ENCODE measurements at regions not wholly inside any gene's neighbourhood (a gene's known extent, or its start where the extent isn't known, plus 50 kb on each side); places are given as distances from the start of the nearest gene placed in this dataset.

GRCh38 chr10:111177379-111177778 is 100.5 kb downstream of the ADRA2A start:
- no peaks in the 10 kb centered on the region for H3K9me3 ChIP-seq (ENCODE audit: low read length)
- H3K27me3 ChIP-seq (ENCODE audit: low read length) = no peaks in the 10 kb centered on the region
- H3K36me3 ChIP-seq (ENCODE audit: insufficient read depth, low read length) = no peaks in the 10 kb centered on the region
- no peak overlapping the region for H3K4me2 ChIP-seq (ENCODE audit: low read depth, low read length, poor library complexity, severe bottlenecking)
- H4K20me1 ChIP-seq (ENCODE audit: insufficient read depth, low read depth, low read length) = no peaks in the 10 kb centered on the region
- H2AFZ ChIP-seq (ENCODE audit: low read length) = no peak overlapping the region
- no peak overlapping the region for H3K9ac ChIP-seq (ENCODE audit: low read length)
- DNase-seq = no peak
- no peak overlapping the region for H3K27ac ChIP-seq (ENCODE audit: low read length)
- 0 out of 2 replicates have a peak, but pooled peaks cover 2% of the 10 kb centered on the region for H3K4me1 ChIP-seq (ENCODE audit: low read length)
- no peaks in the 10 kb centered on the region for H3K9me2 ChIP-seq (replicated peaks; ENCODE audit: insufficient read depth, low read length)
- no peak overlapping the region for H3K4me3 ChIP-seq (ENCODE audit: low read length)
- no peaks in the 10 kb centered on the region for H3K79me2 ChIP-seq (ENCODE audit: low read length)

DNA sequence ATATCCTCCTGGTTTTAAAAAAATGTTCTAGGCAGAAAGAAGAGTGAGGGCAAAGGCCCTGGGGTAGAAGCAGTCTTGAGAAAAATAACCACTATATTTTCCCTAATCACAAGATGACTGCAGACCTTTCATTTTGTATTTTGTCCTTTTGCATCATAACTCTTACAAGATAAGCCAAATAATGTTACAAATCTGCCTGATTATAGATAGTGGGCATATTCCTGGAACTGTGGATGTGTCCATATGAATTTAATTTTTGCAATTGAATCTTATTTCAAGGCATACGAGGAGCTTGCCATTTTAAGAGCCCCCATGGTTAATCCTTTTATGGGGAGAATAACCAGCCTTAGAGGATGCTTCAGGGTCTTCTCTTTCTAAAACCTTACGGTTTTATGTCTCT is 102.7 kb downstream of the ADRA2A start:
- no peak overlapping the region for H3K4me3 ChIP-seq (ENCODE audit: low read length)
- no peak for DNase-seq
- H3K9me3 ChIP-seq (ENCODE audit: low read length) = no peaks in the 10 kb centered on the region
- H3K27ac ChIP-seq (ENCODE audit: low read length) = no peak overlapping the region
- H3K36me3 ChIP-seq (ENCODE audit: insufficient read depth, low read length) = no peaks in the 10 kb centered on the region
- H3K4me1 ChIP-seq (ENCODE audit: low read length) = 0 out of 2 replicates have a peak, but pooled peaks cover 2% of the 10 kb centered on the region
- H3K9ac ChIP-seq (ENCODE audit: low read length) = no peak overlapping the region
- H3K27me3 ChIP-seq (ENCODE audit: low read length) = no peaks in the 10 kb centered on the region
- H3K79me2 ChIP-seq (ENCODE audit: low read length) = no peaks in the 10 kb centered on the region
- H3K4me2 ChIP-seq (ENCODE audit: low read depth, low read length, poor library complexity, severe bottlenecking) = no peak overlapping the region
- H4K20me1 ChIP-seq (ENCODE audit: insufficient read depth, low read depth, low read length) = no peaks in the 10 kb centered on the region
- no peaks in the 10 kb centered on the region for H3K9me2 ChIP-seq (replicated peaks; ENCODE audit: insufficient read depth, low read length)
- no peak overlapping the region for H2AFZ ChIP-seq (ENCODE audit: low read length)

- Histone ChIP-seq H3K79me2 (ENCODE audit: low read length) (no peaks in the 10 kb centered on the region), H3K36me3 (ENCODE audit: insufficient read depth, low read length) (no peaks in the 10 kb centered on the region), H3K4me2 (ENCODE audit: low read depth, low read length, poor library complexity, severe bottlenecking) (no peak overlapping the region), H3K9me2 (replicated peaks; ENCODE audit: insufficient read depth, low read length) (no peaks in the 10 kb centered on the region), H3K27ac (ENCODE audit: low read length) (no peak overlapping the region), H2AFZ (ENCODE audit: low read length) (no peak overlapping the region), H3K9ac (ENCODE audit: low read length) (no peak overlapping the region), H4K20me1 (ENCODE audit: insufficient read depth, low read depth, low read length) (no peaks in the 10 kb centered on the region), H3K27me3 (ENCODE audit: low read length) (no peaks in the 10 kb centered on the region), H3K4me3 (ENCODE audit: low read length) (no peak overlapping the region), H3K4me1 (ENCODE audit: low read length) (no peaks in the 10 kb centered on the region), H3K9me3 (ENCODE audit: low read length) (no peaks in the 10 kb centered on the region)
- no peak for DNase-seq
Observed at GRCh38 chr10:111186358-111186757, 109.5 kb downstream of the ADRA2A start.

GRCh38 chr10:111187096-111187495 is 110.3 kb downstream of the ADRA2A start:
- DNase-seq = no peak
- Histone ChIP-seq H3K27ac (ENCODE audit: low read length) (no peak overlapping the region), H3K4me1 (ENCODE audit: low read length) (no peaks in the 10 kb centered on the region), H3K9ac (ENCODE audit: low read length) (no peak overlapping the region), H3K4me3 (ENCODE audit: low read length) (no peak overlapping the region), H3K36me3 (ENCODE audit: insufficient read depth, low read length) (no peaks in the 10 kb centered on the region), H3K9me2 (replicated peaks; ENCODE audit: insufficient read depth, low read length) (no peaks in the 10 kb centered on the region), H3K4me2 (ENCODE audit: low read depth, low read length, poor library complexity, severe bottlenecking) (no peak overlapping the region), H2AFZ (ENCODE audit: low read length) (no peak overlapping the region), H3K79me2 (ENCODE audit: low read length) (no peaks in the 10 kb centered on the region), H3K27me3 (ENCODE audit: low read length) (no peaks in the 10 kb centered on the region), H3K9me3 (ENCODE audit: low read length) (no peaks in the 10 kb centered on the region), H4K20me1 (ENCODE audit: insufficient read depth, low read depth, low read length) (no peaks in the 10 kb centered on the region)

GRCh38 chr10:111199587-111199986 is 122.8 kb downstream of the ADRA2A start:
- H3K79me2 ChIP-seq (ENCODE audit: low read length) = no peaks in the 10 kb centered on the region
- no peak for DNase-seq
- no peak overlapping the region for H3K4me3 ChIP-seq (ENCODE audit: low read length)
- H3K4me2 ChIP-seq (ENCODE audit: low read depth, low read length, poor library complexity, severe bottlenecking) = no peak overlapping the region
- H2AFZ ChIP-seq (ENCODE audit: low read length) = no peak overlapping the region
- H3K9me3 ChIP-seq (ENCODE audit: low read length) = no peaks in the 10 kb centered on the region
- H3K9ac ChIP-seq (ENCODE audit: low read length) = no peak overlapping the region
- H3K36me3 ChIP-seq (ENCODE audit: insufficient read depth, low read length) = no peaks in the 10 kb centered on the region
- H4K20me1 ChIP-seq (ENCODE audit: insufficient read depth, low read depth, low read length) = no peaks in the 10 kb centered on the region
- H3K27me3 ChIP-seq (ENCODE audit: low read length) = no peaks in the 10 kb centered on the region
- no peaks in the 10 kb centered on the region for H3K4me1 ChIP-seq (ENCODE audit: low read length)
- H3K9me2 ChIP-seq (replicated peaks; ENCODE audit: insufficient read depth, low read length) = no peaks in the 10 kb centered on the region
- no peak overlapping the region for H3K27ac ChIP-seq (ENCODE audit: low read length)

- Histone ChIP-seq H3K9me3 (ENCODE audit: low read length) (no peaks in the 10 kb centered on the region), H3K4me3 (ENCODE audit: low read length) (no peak overlapping the region), H3K4me1 (ENCODE audit: low read length) (no peaks in the 10 kb centered on the region), H3K27me3 (ENCODE audit: low read length) (no peaks in the 10 kb centered on the region), H3K36me3 (ENCODE audit: insufficient read depth, low read length) (no peaks in the 10 kb centered on the region), H3K79me2 (ENCODE audit: low read length) (no peaks in the 10 kb centered on the region), H3K4me2 (ENCODE audit: low read depth, low read length, poor library complexity, severe bottlenecking) (no peak overlapping the region), H3K27ac (ENCODE audit: low read length) (no peak overlapping the region), H2AFZ (ENCODE audit: low read length) (no peak overlapping the region), H3K9me2 (replicated peaks; ENCODE audit: insufficient read depth, low read length) (no peaks in the 10 kb centered on the region), H3K9ac (ENCODE audit: low read length) (no peak overlapping the region), H4K20me1 (ENCODE audit: insufficient read depth, low read depth, low read length) (no peaks in the 10 kb centered on the region)
- no peak for DNase-seq
Observed at GRCh38 chr10:111200505-111201186, 123.8 kb downstream of the ADRA2A start.

- Histone ChIP-seq H3K27me3 (ENCODE audit: low read length) (no peaks in the 10 kb centered on the region), H4K20me1 (ENCODE audit: insufficient read depth, low read depth, low read length) (peaks cover 7% of the 10 kb centered on the region), H3K4me2 (ENCODE audit: low read depth, low read length, poor library complexity, severe bottlenecking) (no peak overlapping the region), H3K79me2 (ENCODE audit: low read length) (no peaks in the 10 kb centered on the region), H3K36me3 (ENCODE audit: insufficient read depth, low read length) (no peaks in the 10 kb centered on the region), H3K27ac (ENCODE audit: low read length) (no peak overlapping the region), H3K9me3 (ENCODE audit: low read length) (no peaks in the 10 kb centered on the region), H2AFZ (ENCODE audit: low read length) (no peak overlapping the region), H3K4me1 (ENCODE audit: low read length) (no peaks in the 10 kb centered on the region), H3K4me3 (ENCODE audit: low read length) (no peak overlapping the region), H3K9me2 (replicated peaks; ENCODE audit: insufficient read depth, low read length) (no peaks in the 10 kb centered on the region), H3K9ac (ENCODE audit: low read length) (no peak overlapping the region)
- no peak for DNase-seq
Observed at GRCh38 chr10:111203615-111204014, 126.8 kb downstream of the ADRA2A start.

GRCh38 chr10:111204838-111205237 is 128.0 kb downstream of the ADRA2A start:
- Histone ChIP-seq H3K9me2 (replicated peaks; ENCODE audit: insufficient read depth, low read length) (no peaks in the 10 kb centered on the region), H3K9ac (ENCODE audit: low read length) (no peak overlapping the region), H3K9me3 (ENCODE audit: low read length) (no peaks in the 10 kb centered on the region), H4K20me1 (ENCODE audit: insufficient read depth, low read depth, low read length) (peaks cover 7% of the 10 kb centered on the region), H3K36me3 (ENCODE audit: insufficient read depth, low read length) (no peaks in the 10 kb centered on the region), H3K4me3 (ENCODE audit: low read length) (no peak overlapping the region), H2AFZ (ENCODE audit: low read length) (no peak overlapping the region), H3K27me3 (ENCODE audit: low read length) (no peaks in the 10 kb centered on the region), H3K4me2 (ENCODE audit: low read depth, low read length, poor library complexity, severe bottlenecking) (no peak overlapping the region), H3K4me1 (ENCODE audit: low read length) (no peaks in the 10 kb centered on the region), H3K27ac (ENCODE audit: low read length) (no peak overlapping the region), H3K79me2 (ENCODE audit: low read length) (no peaks in the 10 kb centered on the region)
- peak; percentile 22 for DNase-seq

Measured in Karpas-422 (cell line).